NCI-H1092 (cell line): ENCODE measurements at regions not wholly inside any gene's neighbourhood (a gene's known extent, or its start where the extent isn't known, plus 50 kb on each side); places are given as distances from the start of the nearest gene placed in this dataset.

Experiments used
- DNase-seq: peaks from one replicate; lab custom pipeline; 2025; lab: John Stamatoyannopoulos, UW

GRCh38 chr2:217270485-217271121 is 410.7 kb upstream of the TNP1 start:
- DNase-seq = no peak

- no peak for DNase-seq
Measured at GRCh38 chr2:217269701-217270484, 410.0 kb upstream of the TNP1 start.

DNA sequence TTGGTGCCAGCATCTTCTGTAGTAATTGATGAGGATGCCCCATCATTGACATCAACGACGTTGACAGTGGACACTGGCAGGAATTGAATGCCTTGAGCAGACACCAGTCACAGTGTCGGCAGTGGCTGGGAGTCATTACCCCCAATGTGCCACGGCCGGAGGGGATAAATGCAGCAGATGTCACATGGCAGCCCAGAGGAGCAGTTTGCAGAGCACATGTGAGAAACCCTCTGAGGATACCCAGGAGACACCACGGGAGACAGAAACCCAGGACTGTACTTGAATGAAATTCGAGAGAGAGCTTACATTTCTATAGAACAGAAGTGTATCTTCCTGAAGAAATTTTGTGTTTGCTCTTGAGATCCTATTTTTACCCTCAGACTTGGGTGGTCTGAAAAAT is 409.1 kb upstream of the TNP1 start:
- no peak for DNase-seq

DNA sequence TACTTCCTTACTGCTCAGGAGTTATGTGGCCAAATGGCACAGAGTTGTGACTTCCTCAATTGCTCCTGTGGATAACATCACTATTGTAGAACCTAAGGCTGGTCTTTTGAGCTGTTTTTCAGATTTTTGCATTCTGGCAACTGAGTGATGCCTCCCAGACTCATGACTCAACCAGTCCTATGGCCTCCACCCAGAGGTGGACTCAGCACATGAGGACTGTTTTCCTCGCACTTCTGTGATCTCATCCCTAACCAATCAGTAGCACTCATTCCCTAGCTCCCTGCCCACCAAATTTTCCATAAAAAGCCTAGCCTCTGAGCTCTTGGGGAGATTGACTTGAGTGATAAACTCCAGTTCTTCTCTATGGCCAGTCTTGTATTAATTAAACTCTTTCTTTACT is 407.9 kb upstream of the TNP1 start:
- no peak for DNase-seq

DNA sequence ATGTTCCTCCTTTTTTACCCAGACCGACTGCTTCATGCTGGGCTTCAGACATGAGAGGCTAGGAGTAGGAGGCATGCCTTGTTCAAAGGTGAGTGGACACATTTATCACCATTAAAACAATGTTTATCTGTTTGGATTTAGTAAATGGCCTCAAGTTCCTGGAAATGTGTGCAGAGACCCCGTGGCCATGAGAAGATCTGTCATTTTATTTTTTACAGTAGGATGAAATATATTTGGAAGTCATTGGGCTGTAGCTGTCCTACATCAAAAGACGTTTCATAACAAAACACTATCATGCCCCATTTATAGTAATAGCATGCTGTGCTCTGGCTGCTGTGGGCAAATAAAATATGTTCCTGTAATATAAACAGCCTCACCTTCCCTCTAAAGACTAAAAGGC is 403.9 kb upstream of the TNP1 start:
- no peak for DNase-seq

GRCh38 chr2:217262911-217263310 is 403.0 kb upstream of the TNP1 start:
- no peak for DNase-seq

DNA sequence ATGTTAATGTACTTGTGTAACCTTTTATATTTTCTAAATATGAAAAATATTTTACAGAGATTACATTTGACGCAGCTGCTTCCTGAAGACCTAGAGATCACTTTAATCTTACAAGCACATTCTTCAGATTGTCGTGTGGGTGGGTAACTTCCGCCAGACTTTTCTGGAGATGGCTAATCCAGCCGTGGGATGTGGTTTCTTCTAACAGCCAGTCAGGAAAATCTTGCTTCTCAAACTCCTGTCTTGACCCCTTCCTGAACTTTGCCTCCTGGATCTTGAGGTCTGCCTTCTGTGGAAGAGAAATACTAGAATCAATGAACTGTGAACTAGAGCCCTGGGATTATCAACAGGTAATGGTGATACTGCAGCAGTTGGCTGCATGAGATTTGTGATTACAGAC is 401.6 kb upstream of the TNP1 start:
- DNase-seq = no peak

DNA sequence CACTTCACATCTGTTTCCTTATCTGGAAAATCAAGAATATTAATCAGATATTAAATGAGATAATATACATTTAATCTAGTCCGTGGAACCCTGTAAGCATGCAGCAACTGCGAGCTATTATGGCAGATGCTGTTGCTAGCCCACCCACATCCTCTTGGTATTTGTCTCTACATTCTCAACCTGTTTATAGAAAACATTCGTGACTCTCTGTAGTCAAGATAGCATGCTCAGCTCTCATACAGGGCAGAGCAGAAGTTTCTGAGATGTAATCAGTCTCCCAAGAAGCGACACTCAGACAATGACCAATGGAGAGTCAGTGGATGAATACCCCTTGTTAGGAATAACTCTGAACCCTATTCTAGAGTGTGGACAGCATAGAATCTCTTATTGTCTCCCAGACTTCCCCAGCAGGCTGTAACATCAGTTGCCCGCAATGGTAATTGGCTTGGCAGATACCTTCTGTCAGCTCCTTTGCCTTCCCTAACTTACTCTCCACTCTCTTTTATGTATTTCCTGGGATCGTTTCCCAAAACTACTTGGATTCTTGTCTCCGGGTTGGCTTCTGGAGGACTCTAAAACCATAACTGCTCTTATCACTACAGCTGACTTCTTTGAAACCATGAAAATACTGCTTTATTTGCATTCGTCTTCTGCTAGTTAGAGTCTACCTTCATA is 400.7 kb upstream of the TNP1 start:
- no peak for DNase-seq

DNA sequence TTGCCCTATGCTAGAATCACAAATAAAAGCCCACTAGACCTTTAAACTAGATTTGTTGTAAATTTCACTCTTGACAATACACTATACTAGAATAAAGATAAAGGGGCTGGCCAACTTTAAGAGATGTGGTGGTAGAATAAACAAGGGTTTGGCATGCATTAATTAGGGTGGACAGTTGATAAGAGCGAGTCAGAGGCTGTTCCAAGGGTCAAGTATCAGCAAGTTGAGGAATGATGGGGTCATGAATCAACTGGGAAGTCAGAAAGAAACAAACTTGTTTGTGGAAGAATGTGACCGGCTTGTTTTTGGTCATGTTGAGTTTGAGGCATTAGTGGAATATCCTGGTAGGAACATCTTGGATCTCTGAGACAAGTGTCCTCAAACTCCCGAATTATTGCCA is 398.3 kb upstream of the TNP1 start:
- no peak for DNase-seq

- DNase-seq = no peak
Measured at GRCh38 chr2:217256251-217256650, 396.4 kb upstream of the TNP1 start.

DNA sequence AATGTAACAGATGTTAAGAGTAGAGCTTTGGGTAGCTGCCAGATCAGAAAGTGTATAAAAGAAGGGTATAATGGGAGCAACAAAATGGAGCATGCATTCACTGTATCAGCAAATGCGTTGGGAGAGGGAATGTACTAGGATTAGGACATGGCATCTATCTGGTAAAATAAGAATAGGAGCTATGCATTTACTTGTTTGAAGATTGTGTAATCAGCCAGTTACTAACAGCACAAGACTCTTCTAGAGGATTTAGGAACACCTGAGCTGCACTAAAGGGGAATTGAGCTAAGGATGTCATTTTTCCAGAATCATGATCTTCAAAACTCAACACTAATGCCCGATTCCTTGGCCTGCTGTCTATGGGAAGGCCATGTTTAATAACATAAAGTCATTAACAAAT is 394.2 kb upstream of the TNP1 start:
- no peak for DNase-seq

- DNase-seq = no peak
Measured at GRCh38 chr2:217252181-217252580, 392.3 kb upstream of the TNP1 start.

GRCh38 chr2:217250013-217250524 is 390.2 kb upstream of the TNP1 start:
- no peak for DNase-seq

- DNase-seq = no peak
Measured at GRCh38 chr2:217249121-217250012, 389.5 kb upstream of the TNP1 start.

- peak; percentile 73 for DNase-seq
Measured at GRCh38 chr2:217248312-217248935, 388.6 kb upstream of the TNP1 start.

DNA sequence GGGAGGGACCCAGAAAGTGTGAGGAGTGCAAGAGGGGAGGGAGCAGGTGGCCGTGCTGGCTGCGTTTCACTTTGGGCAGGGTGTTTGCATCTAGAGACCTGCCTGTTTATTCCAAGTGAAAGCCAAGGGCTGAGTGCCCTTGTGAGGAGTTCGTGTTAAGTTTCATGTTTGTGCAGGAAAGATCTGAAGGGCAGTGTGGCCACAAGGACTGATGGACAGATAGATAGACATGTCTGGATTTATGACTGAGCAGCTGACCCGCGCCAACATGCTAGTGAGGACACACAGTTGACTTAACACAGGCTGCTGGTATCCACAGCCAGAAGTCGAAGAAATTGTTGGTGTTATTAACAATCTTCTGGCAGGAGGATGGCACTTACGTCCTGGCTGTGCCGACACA is 387.6 kb upstream of the TNP1 start:
- no peak for DNase-seq

DNA sequence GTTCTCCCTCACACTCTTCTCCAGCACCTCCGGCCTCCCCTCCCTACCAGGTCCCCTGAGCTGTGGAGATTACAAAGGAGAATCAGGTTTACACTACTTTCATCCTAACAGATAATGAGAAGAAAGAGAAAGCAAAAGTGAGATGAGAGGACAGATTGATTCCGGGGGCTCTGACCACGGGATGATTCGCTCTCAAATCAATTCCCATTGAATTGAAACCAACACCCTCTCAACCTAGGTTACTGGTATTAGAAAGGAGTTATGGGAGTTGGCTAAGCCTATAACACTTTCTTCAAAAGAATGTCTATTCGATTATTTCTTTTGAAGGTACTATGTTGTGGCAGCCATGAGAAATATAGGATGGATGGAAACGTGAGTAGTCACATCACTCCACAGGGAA is 386.2 kb upstream of the TNP1 start:
- no peak for DNase-seq

GRCh38 chr2:217244815-217245214 is 385.0 kb upstream of the TNP1 start:
- DNase-seq = no peak

GRCh38 chr2:217242947-217243346 is 383.1 kb upstream of the TNP1 start:
- DNase-seq = no peak

- DNase-seq = no peak
Measured at GRCh38 chr2:217231724-217232123, 371.9 kb upstream of the TNP1 start.

DNA sequence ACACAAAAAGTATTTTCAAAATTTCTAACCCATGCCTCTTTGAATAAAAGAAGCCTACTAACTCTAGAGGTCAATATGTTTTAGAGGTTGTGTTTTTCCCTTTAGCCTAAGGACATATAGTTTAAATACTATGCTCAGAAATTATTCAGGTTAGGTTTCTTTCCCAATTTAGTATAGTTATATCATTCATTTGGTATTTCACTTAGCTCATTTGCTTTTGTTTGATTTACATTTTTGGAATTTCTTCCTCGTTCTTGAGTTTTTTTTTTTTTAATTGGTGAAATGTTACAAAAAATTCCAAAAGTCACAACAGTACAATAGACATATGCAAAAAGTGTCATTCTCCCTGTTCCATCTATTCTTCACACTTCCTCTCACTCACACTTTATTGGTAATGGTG is 371.3 kb upstream of the TNP1 start:
- DNase-seq = no peak

DNA sequence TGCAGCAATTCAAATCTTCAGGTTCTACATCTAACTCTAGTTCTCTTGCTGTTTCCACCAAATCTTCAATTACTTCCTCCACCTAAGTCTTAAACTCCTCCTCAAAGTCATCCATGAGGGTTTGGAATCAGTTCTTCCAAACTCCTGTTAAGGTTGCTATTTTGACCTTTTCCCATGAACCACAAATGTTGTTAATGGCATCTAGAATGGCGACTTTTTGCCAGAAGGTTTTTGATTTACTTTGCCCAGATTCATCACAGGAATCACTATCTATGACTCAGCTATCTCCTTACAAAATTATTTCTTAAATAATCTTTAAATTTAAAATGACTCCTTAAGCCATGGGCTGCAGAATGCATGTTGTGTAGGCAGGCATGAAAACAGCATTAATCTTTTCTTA is 368.9 kb upstream of the TNP1 start:
- no peak for DNase-seq
